ENCODE measurements at regions not wholly inside any gene's neighbourhood (a gene's known extent, or its start where the extent isn't known, plus 50 kb on each side); places are given as distances from the start of the nearest gene placed in this dataset.

DNA sequence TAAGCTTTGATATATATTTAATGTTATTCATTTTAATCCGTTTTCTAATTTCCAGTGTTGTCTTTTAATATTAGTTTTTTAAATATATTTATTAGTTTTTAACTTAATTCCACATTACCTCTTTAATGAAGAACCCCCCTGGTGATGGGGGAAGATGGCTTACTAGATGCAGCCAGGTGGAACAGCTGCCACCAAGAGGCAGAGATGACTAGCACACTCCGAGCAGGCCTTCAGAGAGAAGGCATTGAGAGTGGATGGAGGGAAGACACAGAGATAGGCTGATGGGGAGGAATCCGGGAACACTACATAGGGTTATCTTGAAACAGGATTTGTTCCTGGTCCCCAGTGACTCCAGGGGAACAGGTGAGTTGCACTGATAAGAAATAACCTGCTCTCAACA is 771.6 kb downstream of the LRFN5 start:
- Mint-ChIP-seq H3K4me3 (no peak overlapping the region), H3K9me3 (no peaks in the 10 kb centered on the region), H3K4me1 (no peaks in the 10 kb centered on the region), H3K27ac (ENCODE audit: unreplicated experiment) (no peak overlapping the region), H3K36me3 (ENCODE audit: low read depth) (no peaks in the 10 kb centered on the region), H3K27me3 (ENCODE audit: low read depth) (no peaks in the 10 kb centered on the region)
- TF ChIP-seq, protein P1, sequence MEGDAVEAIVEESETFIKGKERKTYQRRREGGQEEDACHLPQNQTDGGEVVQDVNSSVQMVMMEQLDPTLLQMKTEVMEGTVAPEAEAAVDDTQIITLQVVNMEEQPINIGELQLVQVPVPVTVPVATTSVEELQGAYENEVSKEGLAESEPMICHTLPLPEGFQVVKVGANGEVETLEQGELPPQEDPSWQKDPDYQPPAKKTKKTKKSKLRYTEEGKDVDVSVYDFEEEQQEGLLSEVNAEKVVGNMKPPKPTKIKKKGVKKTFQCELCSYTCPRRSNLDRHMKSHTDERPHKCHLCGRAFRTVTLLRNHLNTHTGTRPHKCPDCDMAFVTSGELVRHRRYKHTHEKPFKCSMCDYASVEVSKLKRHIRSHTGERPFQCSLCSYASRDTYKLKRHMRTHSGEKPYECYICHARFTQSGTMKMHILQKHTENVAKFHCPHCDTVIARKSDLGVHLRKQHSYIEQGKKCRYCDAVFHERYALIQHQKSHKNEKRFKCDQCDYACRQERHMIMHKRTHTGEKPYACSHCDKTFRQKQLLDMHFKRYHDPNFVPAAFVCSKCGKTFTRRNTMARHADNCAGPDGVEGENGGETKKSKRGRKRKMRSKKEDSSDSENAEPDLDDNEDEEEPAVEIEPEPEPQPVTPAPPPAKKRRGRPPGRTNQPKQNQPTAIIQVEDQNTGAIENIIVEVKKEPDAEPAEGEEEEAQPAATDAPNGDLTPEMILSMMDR (conservative IDR thresholded peaks at IDR 0.05), result no peak
- DNase-seq (ENCODE audit: low read depth, low spot score), result no peak

DNA sequence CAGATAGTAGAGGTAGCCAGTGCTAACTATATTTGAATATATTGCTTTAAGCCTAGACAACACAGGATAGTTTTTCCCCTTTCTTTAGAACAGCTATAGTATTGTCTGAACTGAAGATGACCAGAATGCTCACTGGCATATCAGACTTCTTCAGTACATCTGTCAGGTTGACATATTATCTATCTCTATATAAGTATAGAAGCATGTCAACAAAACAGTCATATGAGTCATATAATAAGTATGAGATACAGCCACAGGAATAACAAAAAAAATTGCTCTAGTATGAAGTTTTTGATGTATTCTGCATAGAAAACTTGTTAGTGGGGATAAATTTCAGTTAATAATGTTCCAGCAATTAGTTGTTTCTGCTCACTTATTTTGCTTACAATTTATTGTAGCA is 767.7 kb downstream of the LRFN5 start:
- Mint-ChIP-seq H3K27ac (ENCODE audit: unreplicated experiment) (no peak overlapping the region), H3K27me3 (ENCODE audit: low read depth) (no peaks in the 10 kb centered on the region), H3K9me3 (no peaks in the 10 kb centered on the region), H3K36me3 (ENCODE audit: low read depth) (no peaks in the 10 kb centered on the region), H3K4me1 (no peaks in the 10 kb centered on the region), H3K4me3 (no peak overlapping the region)
- no peak for DNase-seq (ENCODE audit: low read depth, low spot score)
- TF ChIP-seq, protein P1 (conservative IDR thresholded peaks at IDR 0.05), result no peak

DNA sequence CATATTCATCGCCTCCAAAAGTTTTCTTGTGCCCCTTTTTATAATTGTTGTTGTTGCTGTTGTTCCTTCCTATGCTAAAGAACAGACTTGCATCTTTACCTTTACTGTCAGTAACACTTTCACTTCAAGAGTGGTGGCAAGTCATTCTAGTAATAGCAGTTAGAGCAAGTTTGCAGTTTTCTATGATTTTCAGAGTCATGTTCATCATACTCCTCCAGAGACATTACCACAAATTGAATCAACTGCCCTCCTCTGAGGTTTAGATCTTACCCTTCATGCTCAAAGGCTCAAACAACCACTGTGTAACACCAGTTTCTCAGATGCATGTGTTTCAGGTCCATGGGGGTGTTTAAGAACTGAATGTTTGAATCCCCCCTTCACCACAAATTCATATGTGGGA is 763.4 kb downstream of the LRFN5 start:
- Mint-ChIP-seq H3K36me3 (ENCODE audit: low read depth) (no peaks in the 10 kb centered on the region), H3K4me3 (no peak overlapping the region), H3K27ac (ENCODE audit: unreplicated experiment) (no peak overlapping the region), H3K9me3 (no peaks in the 10 kb centered on the region), H3K4me1 (no peaks in the 10 kb centered on the region), H3K27me3 (ENCODE audit: low read depth) (no peaks in the 10 kb centered on the region)
- DNase-seq (ENCODE audit: low read depth, low spot score), result no peak
- TF ChIP-seq, protein P1 (conservative IDR thresholded peaks at IDR 0.05), result no peak

DNA sequence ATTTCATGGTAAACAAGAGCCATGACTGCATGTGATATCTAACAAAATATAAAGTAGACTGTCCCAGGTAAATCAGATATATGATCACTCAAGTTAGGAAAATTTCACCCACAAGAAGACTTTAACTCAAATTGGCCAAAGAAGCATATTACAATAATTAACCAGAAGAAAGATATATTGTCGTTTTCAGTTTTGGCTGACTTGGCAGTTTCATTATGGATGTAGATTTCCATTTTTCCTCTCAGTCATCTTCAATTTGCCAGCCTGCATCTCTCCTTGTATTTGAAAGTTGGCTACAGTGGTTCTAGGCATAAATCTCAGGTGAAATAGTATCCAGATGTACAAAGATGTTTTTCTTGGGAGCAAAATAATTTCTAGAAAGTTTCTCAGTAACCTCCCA is 761.6 kb downstream of the LRFN5 start:
- Mint-ChIP-seq H3K9me3 (no peaks in the 10 kb centered on the region), H3K36me3 (ENCODE audit: low read depth) (no peaks in the 10 kb centered on the region), H3K27me3 (ENCODE audit: low read depth) (no peaks in the 10 kb centered on the region), H3K4me3 (no peak overlapping the region), H3K27ac (ENCODE audit: unreplicated experiment) (no peak overlapping the region), H3K4me1 (no peaks in the 10 kb centered on the region)
- TF ChIP-seq, protein P1 (conservative IDR thresholded peaks at IDR 0.05), result no peak
- no peak for DNase-seq (ENCODE audit: low read depth, low spot score)

DNA sequence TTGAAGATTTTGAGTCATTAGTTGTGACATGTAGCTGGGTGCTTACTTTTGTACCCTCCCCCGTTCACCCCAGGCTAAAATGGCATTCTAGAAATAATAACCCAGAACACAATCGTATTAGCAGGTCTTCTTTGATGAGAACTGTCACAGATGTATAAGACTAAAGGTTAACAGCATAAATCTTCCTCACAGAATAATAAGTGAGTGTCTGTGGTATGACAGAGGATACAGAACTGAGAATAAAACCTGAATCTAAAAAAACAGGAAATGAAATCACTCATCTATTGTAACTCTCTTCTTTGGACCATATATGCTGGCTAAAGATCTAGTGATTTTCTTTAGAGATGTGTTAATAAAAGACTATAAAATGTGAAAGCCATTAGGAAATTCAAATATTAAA is 746.6 kb downstream of the LRFN5 start:
- H3K27ac Mint-ChIP-seq (ENCODE audit: unreplicated experiment), result no peak overlapping the region
- DNase-seq (ENCODE audit: low read depth, low spot score), result no peak
- no peak overlapping the region for H3K4me3 Mint-ChIP-seq
- TF ChIP-seq, protein P1 (conservative IDR thresholded peaks at IDR 0.05), result no peak
- H3K27me3 Mint-ChIP-seq (ENCODE audit: low read depth), result no peaks in the 10 kb centered on the region
- H3K36me3 Mint-ChIP-seq (ENCODE audit: low read depth), result no peaks in the 10 kb centered on the region
- H3K9me3 Mint-ChIP-seq, result no peaks in the 10 kb centered on the region
- no peaks in the 10 kb centered on the region for H3K4me1 Mint-ChIP-seq

DNA sequence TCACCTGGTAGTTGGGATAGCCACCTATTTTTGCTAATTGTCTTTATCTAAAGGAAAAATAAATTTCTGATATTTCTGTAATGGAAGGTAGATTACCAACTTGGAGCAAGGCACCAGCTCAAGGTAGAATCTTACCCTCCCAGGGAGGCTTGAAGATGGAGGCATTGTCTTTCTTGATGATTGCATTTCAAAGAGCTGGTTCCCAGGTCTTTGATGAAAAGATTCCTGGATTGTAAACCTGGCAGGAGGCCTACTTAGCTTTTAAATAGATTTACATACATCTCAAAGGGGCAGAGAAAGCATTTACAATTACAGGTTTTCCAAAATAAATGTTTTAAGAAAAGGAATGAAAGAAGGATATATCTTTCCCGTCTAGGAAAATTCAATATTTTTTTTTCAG is 729.2 kb downstream of the LRFN5 start:
- H3K4me1 Mint-ChIP-seq, result no peaks in the 10 kb centered on the region
- no peak overlapping the region for H3K4me3 Mint-ChIP-seq
- TF ChIP-seq, protein P1 (conservative IDR thresholded peaks at IDR 0.05), result no peak
- no peaks in the 10 kb centered on the region for H3K36me3 Mint-ChIP-seq (ENCODE audit: low read depth)
- H3K27ac Mint-ChIP-seq (ENCODE audit: unreplicated experiment), result no peak overlapping the region
- DNase-seq (ENCODE audit: low read depth, low spot score), result no peak
- H3K9me3 Mint-ChIP-seq, result no peaks in the 10 kb centered on the region
- H3K27me3 Mint-ChIP-seq (ENCODE audit: low read depth), result no peaks in the 10 kb centered on the region

All from neural crest cell (in vitro differentiated cells).